GM23338 (cell line): ENCODE measurements at regions not wholly inside any gene's neighbourhood (a gene's known extent, or its start where the extent isn't known, plus 50 kb on each side); places are given as distances from the start of the nearest gene placed in this dataset.

Source experiments
- ATAC-seq: fragments of 200-7000 bp; cut with Tn5 transposase; 3 replicates; pipeline ENCODE4 v1.9.1; 2020
- DNase-seq: peaks from one replicate; pipeline ENCODE4 v3.0.0-alpha.2; 2015; ENCODE audit warnings: low spot score
- H2AFZ ChIP-seq: fragments of 200-600 bp; sonication (generic); 2 replicates; pipeline ENCODE4 v1.8.0; 2016; ENCODE audit warnings: antibody characterized with exemption, mild to moderate bottlenecking, moderate library complexity
- H3F3A ChIP-seq: fragments of 200-600 bp; sonication (generic); replicated peaks from 2 replicates; pipeline ENCODE4 v1.8.0; 2017; ENCODE audit warnings: antibody characterized with exemption, mixed run types, low read depth
- H3K27ac ChIP-seq: fragments of 200-600 bp; sonication (generic); 2 replicates; pipeline ENCODE4 v1.6.1; 2016; ENCODE audit warnings: low read depth
- H3K27me3 ChIP-seq: fragments of 200-600 bp; sonication (generic); 2 replicates; pipeline ENCODE4 v1.8.0; 2016; ENCODE audit warnings: mild to moderate bottlenecking, mixed run types, moderate library complexity; ENCODE audit not compliant: insufficient read depth
- H3K36me3 ChIP-seq: fragments of 200-600 bp; sonication (generic); 2 replicates; pipeline ENCODE4 v1.8.0; 2016; ENCODE audit warnings: mild to moderate bottlenecking; ENCODE audit not compliant: insufficient read depth
- H3K4me1 ChIP-seq: fragments of 200-600 bp; sonication (generic); 2 replicates; pipeline ENCODE4 v1.8.0; 2016; ENCODE audit warnings: mild to moderate bottlenecking, moderate library complexity; ENCODE audit not compliant: insufficient read depth
- H3K4me2 ChIP-seq: fragments of 200-600 bp; sonication (generic); 2 replicates; pipeline ENCODE4 v1.7.1; 2017; ENCODE audit warnings: mixed run types
- H3K4me3 ChIP-seq: fragments of 200-600 bp; sonication (generic); 2 replicates; pipeline ENCODE4 v1.6.1; 2016; ENCODE audit warnings: mixed run types
- H3K79me2 ChIP-seq: fragments of 200-600 bp; sonication (generic); replicated peaks from 2 replicates; pipeline ENCODE4 v1.8.0; 2017; ENCODE audit warnings: mild to moderate bottlenecking; ENCODE audit not compliant: insufficient read depth
- H3K9me2 ChIP-seq: fragments of 200-600 bp; sonication (generic); 2 replicates; pipeline ENCODE4 v1.8.0; 2017; ENCODE audit not compliant: insufficient read depth
- H4K20me1 ChIP-seq: fragments of 200-600 bp; sonication (generic); replicated peaks from 2 replicates; pipeline ENCODE4 v1.8.0; 2017; ENCODE audit warnings: mild to moderate bottlenecking; ENCODE audit not compliant: insufficient read depth
- H3K27ac Mint-ChIP-seq: 2 replicates; pipeline ENCODE4 v1.8.0; 2020; ENCODE audit warnings: inconsistent platforms, mild to moderate bottlenecking, moderate library complexity, mixed read lengths
- H3K27me3 Mint-ChIP-seq: 3 replicates; pipeline ENCODE4 v1.8.0; 2022; ENCODE audit warnings: low read depth, mild to moderate bottlenecking, moderate library complexity, mixed read lengths, inconsistent platforms; ENCODE audit not compliant: insufficient read depth, poor library complexity
- H3K36me3 Mint-ChIP-seq: 3 replicates; pipeline ENCODE4 v1.8.0; 2021; ENCODE audit warnings: low read depth, mild to moderate bottlenecking, inconsistent platforms, moderate library complexity, mixed read lengths
- H3K4me1 Mint-ChIP-seq: 3 replicates; pipeline ENCODE4 v1.8.0; 2020; ENCODE audit warnings: mild to moderate bottlenecking, inconsistent platforms, mixed read lengths
- H3K4me3 Mint-ChIP-seq: 3 replicates; pipeline ENCODE4 v1.8.0; 2021; ENCODE audit warnings: moderate library complexity, mild to moderate bottlenecking, inconsistent platforms, mixed read lengths
- H3K9me3 Mint-ChIP-seq: 3 replicates; pipeline ENCODE4 v1.8.0; 2020; ENCODE audit warnings: moderate library complexity, mild to moderate bottlenecking, inconsistent platforms, mixed read lengths
- CREB1 ChIP-seq: fragments of 250-450 bp; sonication (Bioruptor Pico); IDR thresholded peaks from 2 replicates; pipeline ENCODE4 v1.5.0; 2020; ENCODE audit warnings: low read depth, mild to moderate bottlenecking, moderate library complexity
- EZH2 ChIP-seq: fragments of 200-600 bp; sonication (generic); IDR thresholded peaks from one replicate; pipeline ENCODE4 v1.8.0; 2017; ENCODE audit warnings: antibody characterized with exemption, mild to moderate bottlenecking, low read depth; ENCODE audit not compliant: unreplicated experiment
- EZH2phosphoT487 ChIP-seq: fragments of 200-600 bp; sonication (generic); IDR thresholded peaks from one replicate; pipeline ENCODE4 v1.8.1; 2018; ENCODE audit warnings: antibody characterized with exemption; ENCODE audit not compliant: unreplicated experiment
- JUNB ChIP-seq: IDR thresholded peaks from one replicate; pipeline ENCODE4 v1.6.1; 2016; ENCODE audit warnings: antibody characterized with exemption; ENCODE audit not compliant: unreplicated experiment
- NANOG ChIP-seq: IDR thresholded peaks from 2 replicates; pipeline ENCODE4 v1.6.1; 2016; ENCODE audit warnings: antibody characterized with exemption, borderline replicate concordance
- POLR2AphosphoS5 ChIP-seq: IDR thresholded peaks from 2 replicates; pipeline ENCODE4 v1.6.1; 2016; ENCODE audit warnings: antibody characterized with exemption, low read depth
- STAT1 ChIP-seq: IDR thresholded peaks from one replicate; pipeline ENCODE4 v1.6.1; 2016; ENCODE audit warnings: antibody characterized with exemption; ENCODE audit not compliant: unreplicated experiment
- ZNF114 ChIP-seq: fragments of 250-450 bp; sonication (Bioruptor Pico); IDR thresholded peaks from 2 replicates; pipeline ENCODE4 v1.5.0; 2020; ENCODE audit warnings: mild to moderate bottlenecking, moderate library complexity
- ZNF331 ChIP-seq: fragments of 250-450 bp; sonication (Bioruptor Pico); IDR thresholded peaks from 2 replicates; pipeline ENCODE4 v1.5.0; 2020; ENCODE audit warnings: low read depth, mild to moderate bottlenecking, moderate library complexity
- TF ChIP-seq, protein P1 (sequence below), 2 experiments: fragments of 200-600 bp in 1 of 2; sonication (generic) in 1 of 2; conservative IDR thresholded peaks; 2 replicates each; pipeline versions ENCODE4 v1.5.1 to v1.6.1; 2016 to 2017; ENCODE audit warnings: antibody characterized with exemption in 2 of 2, low read depth in 2 of 2, mild to moderate bottlenecking in 2 of 2, moderate library complexity in 1 of 2
- TF ChIP-seq, protein P2 (sequence below): fragments of 250-450 bp; sonication (Bioruptor Pico); IDR thresholded peaks from 2 replicates; pipeline ENCODE4 v1.5.0; 2020; ENCODE audit warnings: mild to moderate bottlenecking, moderate library complexity
- TF ChIP-seq, protein P3 (sequence below): IDR thresholded peaks from one replicate; pipeline ENCODE4 v1.6.1; 2018; ENCODE audit warnings: antibody characterized with exemption; ENCODE audit not compliant: unreplicated experiment
- TF ChIP-seq, protein P4 (sequence below): IDR thresholded peaks from 2 replicates; pipeline ENCODE4 v1.6.1; 2016; ENCODE audit warnings: antibody characterized with exemption

DNA sequence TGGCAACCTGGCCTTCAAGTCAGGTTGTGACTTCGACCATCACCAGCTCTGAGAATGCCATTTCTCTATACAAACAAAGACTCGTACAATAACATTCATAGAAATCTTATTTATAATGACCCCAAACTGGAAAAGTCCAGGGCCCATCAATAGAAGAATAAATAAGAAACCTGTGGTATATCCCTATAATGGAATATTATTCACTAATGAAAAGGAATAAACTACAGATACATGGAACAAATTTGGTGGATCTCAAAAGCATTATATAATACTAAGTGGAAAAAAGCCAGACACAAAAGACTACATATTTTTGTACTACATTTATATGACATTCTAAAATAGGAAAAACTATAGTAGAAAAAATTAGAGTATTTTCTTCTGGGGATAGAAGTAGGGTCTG is 109.4 kb upstream of the INPP4B start:
- Histone ChIP-seq H3K36me3 (no peaks in the 10 kb centered on the region), H3K79me2 (no peaks in the 10 kb centered on the region), H3K4me3 (no peak overlapping the region), H3K4me2 (no peak overlapping the region), H3K27me3 (no peaks in the 10 kb centered on the region), H3K27ac (no peak overlapping the region), H3F3A (no peaks in the 10 kb centered on the region), H3K4me1 (no peaks in the 10 kb centered on the region), H4K20me1 (no peaks in the 10 kb centered on the region), H2AFZ (no peak overlapping the region), H3K9me2 (no peaks in the 10 kb centered on the region)
- Mint-ChIP-seq H3K9me3 (peaks cover 16% of the 10 kb centered on the region), H3K36me3 (peaks cover 10% of the 10 kb centered on the region; the same call in 2 of the 3 replicates), H3K4me1 (peaks cover 11% of the 10 kb centered on the region; the same call in 2 of the 3 replicates), H3K4me3 (no peak overlapping the region), H3K27ac (no peak overlapping the region), H3K27me3 (no peaks in the 10 kb centered on the region)
- TF ChIP-seq, protein P1, sequence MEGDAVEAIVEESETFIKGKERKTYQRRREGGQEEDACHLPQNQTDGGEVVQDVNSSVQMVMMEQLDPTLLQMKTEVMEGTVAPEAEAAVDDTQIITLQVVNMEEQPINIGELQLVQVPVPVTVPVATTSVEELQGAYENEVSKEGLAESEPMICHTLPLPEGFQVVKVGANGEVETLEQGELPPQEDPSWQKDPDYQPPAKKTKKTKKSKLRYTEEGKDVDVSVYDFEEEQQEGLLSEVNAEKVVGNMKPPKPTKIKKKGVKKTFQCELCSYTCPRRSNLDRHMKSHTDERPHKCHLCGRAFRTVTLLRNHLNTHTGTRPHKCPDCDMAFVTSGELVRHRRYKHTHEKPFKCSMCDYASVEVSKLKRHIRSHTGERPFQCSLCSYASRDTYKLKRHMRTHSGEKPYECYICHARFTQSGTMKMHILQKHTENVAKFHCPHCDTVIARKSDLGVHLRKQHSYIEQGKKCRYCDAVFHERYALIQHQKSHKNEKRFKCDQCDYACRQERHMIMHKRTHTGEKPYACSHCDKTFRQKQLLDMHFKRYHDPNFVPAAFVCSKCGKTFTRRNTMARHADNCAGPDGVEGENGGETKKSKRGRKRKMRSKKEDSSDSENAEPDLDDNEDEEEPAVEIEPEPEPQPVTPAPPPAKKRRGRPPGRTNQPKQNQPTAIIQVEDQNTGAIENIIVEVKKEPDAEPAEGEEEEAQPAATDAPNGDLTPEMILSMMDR (conservative IDR thresholded peaks at IDR 0.05; ENCODE audit: low read depth in 2 of 2): no peak
- TF ChIP-seq STAT1 (no peak), NANOG (no peak), EZH2phosphoT487 (no peak), POLR2AphosphoS5 (no peak), CREB1 (no peak), ZNF114 (no peak), JUNB (no peak), EZH2 (no peak), ZNF331 (CRISPR knock-in tag) (no peak)
- TF ChIP-seq, protein P2, sequence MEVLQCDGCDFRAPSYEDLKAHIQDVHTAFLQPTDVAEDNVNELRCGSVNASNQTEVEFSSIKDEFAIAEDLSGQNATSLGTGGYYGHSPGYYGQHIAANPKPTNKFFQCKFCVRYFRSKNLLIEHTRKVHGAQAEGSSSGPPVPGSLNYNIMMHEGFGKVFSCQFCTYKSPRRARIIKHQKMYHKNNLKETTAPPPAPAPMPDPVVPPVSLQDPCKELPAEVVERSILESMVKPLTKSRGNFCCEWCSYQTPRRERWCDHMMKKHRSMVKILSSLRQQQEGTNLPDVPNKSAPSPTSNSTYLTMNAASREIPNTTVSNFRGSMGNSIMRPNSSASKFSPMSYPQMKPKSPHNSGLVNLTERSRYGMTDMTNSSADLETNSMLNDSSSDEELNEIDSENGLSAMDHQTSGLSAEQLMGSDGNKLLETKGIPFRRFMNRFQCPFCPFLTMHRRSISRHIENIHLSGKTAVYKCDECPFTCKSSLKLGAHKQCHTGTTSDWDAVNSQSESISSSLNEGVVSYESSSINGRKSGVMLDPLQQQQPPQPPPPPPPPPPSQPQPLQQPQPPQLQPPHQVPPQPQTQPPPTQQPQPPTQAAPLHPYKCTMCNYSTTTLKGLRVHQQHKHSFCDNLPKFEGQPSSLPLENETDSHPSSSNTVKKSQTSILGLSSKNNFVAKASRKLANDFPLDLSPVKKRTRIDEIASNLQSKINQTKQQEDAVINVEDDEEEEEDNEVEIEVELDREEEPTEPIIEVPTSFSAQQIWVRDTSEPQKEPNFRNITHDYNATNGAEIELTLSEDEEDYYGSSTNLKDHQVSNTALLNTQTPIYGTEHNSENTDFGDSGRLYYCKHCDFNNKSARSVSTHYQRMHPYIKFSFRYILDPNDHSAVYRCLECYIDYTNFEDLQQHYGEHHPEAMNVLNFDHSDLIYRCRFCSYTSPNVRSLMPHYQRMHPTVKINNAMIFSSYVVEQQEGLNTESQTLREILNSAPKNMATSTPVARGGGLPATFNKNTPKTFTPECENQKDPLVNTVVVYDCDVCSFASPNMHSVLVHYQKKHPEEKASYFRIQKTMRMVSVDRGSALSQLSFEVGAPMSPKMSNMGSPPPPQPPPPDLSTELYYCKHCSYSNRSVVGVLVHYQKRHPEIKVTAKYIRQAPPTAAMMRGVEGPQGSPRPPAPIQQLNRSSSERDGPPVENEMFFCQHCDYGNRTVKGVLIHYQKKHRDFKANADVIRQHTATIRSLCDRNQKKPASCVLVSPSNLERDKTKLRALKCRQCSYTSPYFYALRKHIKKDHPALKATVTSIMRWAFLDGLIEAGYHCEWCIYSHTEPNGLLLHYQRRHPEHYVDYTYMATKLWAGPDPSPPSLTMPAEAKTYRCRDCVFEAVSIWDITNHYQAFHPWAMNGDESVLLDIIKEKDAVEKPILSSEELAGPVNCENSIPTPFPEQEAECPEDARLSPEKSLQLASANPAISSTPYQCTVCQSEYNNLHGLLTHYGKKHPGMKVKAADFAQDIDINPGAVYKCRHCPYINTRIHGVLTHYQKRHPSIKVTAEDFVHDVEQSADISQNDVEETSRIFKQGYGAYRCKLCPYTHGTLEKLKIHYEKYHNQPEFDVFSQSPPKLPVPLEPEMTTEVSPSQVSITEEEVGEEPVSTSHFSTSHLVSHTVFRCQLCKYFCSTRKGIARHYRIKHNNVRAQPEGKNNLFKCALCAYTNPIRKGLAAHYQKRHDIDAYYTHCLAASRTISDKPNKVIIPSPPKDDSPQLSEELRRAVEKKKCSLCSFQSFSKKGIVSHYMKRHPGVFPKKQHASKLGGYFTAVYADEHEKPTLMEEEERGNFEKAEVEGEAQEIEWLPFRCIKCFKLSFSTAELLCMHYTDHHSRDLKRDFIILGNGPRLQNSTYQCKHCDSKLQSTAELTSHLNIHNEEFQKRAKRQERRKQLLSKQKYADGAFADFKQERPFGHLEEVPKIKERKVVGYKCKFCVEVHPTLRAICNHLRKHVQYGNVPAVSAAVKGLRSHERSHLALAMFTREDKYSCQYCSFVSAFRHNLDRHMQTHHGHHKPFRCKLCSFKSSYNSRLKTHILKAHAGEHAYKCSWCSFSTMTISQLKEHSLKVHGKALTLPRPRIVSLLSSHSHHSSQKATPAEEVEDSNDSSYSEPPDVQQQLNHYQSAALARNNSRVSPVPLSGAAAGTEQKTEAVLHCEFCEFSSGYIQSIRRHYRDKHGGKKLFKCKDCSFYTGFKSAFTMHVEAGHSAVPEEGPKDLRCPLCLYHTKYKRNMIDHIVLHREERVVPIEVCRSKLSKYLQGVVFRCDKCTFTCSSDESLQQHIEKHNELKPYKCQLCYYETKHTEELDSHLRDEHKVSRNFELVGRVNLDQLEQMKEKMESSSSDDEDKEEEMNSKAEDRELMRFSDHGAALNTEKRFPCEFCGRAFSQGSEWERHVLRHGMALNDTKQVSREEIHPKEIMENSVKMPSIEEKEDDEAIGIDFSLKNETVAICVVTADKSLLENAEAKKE: no peak
- TF ChIP-seq, protein P3, sequence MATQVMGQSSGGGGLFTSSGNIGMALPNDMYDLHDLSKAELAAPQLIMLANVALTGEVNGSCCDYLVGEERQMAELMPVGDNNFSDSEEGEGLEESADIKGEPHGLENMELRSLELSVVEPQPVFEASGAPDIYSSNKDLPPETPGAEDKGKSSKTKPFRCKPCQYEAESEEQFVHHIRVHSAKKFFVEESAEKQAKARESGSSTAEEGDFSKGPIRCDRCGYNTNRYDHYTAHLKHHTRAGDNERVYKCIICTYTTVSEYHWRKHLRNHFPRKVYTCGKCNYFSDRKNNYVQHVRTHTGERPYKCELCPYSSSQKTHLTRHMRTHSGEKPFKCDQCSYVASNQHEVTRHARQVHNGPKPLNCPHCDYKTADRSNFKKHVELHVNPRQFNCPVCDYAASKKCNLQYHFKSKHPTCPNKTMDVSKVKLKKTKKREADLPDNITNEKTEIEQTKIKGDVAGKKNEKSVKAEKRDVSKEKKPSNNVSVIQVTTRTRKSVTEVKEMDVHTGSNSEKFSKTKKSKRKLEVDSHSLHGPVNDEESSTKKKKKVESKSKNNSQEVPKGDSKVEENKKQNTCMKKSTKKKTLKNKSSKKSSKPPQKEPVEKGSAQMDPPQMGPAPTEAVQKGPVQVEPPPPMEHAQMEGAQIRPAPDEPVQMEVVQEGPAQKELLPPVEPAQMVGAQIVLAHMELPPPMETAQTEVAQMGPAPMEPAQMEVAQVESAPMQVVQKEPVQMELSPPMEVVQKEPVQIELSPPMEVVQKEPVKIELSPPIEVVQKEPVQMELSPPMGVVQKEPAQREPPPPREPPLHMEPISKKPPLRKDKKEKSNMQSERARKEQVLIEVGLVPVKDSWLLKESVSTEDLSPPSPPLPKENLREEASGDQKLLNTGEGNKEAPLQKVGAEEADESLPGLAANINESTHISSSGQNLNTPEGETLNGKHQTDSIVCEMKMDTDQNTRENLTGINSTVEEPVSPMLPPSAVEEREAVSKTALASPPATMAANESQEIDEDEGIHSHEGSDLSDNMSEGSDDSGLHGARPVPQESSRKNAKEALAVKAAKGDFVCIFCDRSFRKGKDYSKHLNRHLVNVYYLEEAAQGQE: no peak
- TF ChIP-seq, protein P4, sequence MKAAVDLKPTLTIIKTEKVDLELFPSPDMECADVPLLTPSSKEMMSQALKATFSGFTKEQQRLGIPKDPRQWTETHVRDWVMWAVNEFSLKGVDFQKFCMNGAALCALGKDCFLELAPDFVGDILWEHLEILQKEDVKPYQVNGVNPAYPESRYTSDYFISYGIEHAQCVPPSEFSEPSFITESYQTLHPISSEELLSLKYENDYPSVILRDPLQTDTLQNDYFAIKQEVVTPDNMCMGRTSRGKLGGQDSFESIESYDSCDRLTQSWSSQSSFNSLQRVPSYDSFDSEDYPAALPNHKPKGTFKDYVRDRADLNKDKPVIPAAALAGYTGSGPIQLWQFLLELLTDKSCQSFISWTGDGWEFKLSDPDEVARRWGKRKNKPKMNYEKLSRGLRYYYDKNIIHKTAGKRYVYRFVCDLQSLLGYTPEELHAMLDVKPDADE: no peak
- DNase-seq (no peak), ATAC-seq (no peak)
